ENCODE measurements at regions not wholly inside any gene's neighbourhood (a gene's known extent, or its start where the extent isn't known, plus 50 kb on each side); places are given as distances from the start of the nearest gene placed in this dataset.

GRCh38 chr2:5234563-5234962 lies 457.6 kb upstream of the SOX11 start:
- Histone ChIP-seq H3K36me3 (ENCODE audit: low read depth) (no peaks in the 10 kb centered on the region), H3K4me3 (no peak overlapping the region), H3K4me1 (replicated peaks; ENCODE audit: insufficient read depth) (no peaks in the 10 kb centered on the region), H3F3A (ENCODE audit: insufficient read depth, low read depth) (no peaks in the 10 kb centered on the region), H3K27me3 (ENCODE audit: insufficient read depth, low read depth) (no peaks in the 10 kb centered on the region), H4K20me1 (ENCODE audit: insufficient read depth) (no peaks in the 10 kb centered on the region; the same call in 1 of the 2 replicates), H3K4me2 (no peak overlapping the region), H3K9me2 (ENCODE audit: insufficient read depth) (no peaks in the 10 kb centered on the region), H3K9me3 (ENCODE audit: insufficient read depth, low read depth) (no peaks in the 10 kb centered on the region), H2AFZ (no peak overlapping the region), H3K27ac (no peak overlapping the region), H3K79me2 (ENCODE audit: low read depth) (no peaks in the 10 kb centered on the region)
- no peak for DNase-seq
- BruUV-seq (replicated peaks): no TSS peak
- ChIA-PET CTCF (no interaction called here), POLR2A (ENCODE audit: unreplicated experiment) (no interaction called here)
- intact Hi-C loops (cut with micrococcal nuclease; ENCODE audit: unreplicated experiment): no loop called here
- no peak for TF ChIP-seq EZH2 (IDR thresholded peaks at IDR 0.05; ENCODE audit: low read depth)
- TF ChIP-seq CTCF (conservative IDR thresholded peaks at IDR 0.05): no peak

- DNase-seq: no peak
- H3K79me2 ChIP-seq (ENCODE audit: low read depth): no peaks in the 10 kb centered on the region
- H3K36me3 ChIP-seq (ENCODE audit: low read depth): no peaks in the 10 kb centered on the region
- H3K9me2 ChIP-seq (ENCODE audit: insufficient read depth): no peaks in the 10 kb centered on the region
- H3F3A ChIP-seq (ENCODE audit: insufficient read depth, low read depth): no peaks in the 10 kb centered on the region
- no peak overlapping the region for H2AFZ ChIP-seq
- H3K27me3 ChIP-seq (ENCODE audit: insufficient read depth, low read depth): no peaks in the 10 kb centered on the region
- no peaks in the 10 kb centered on the region for H3K4me1 ChIP-seq (replicated peaks; ENCODE audit: insufficient read depth)
- H3K27ac ChIP-seq: no peak overlapping the region
- TF ChIP-seq CTCF (conservative IDR thresholded peaks at IDR 0.05): no peak
- no peak for TF ChIP-seq EZH2 (IDR thresholded peaks at IDR 0.05; ENCODE audit: low read depth)
- ChIA-PET CTCF (no interaction called here), POLR2A (ENCODE audit: unreplicated experiment) (no interaction called here)
- intact Hi-C loops (cut with micrococcal nuclease; ENCODE audit: unreplicated experiment): no loop called here
- no peak overlapping the region for H3K4me2 ChIP-seq
- H3K9me3 ChIP-seq (ENCODE audit: insufficient read depth, low read depth): no peaks in the 10 kb centered on the region
- no peaks in the 10 kb centered on the region; the same call in 1 of the 2 replicates for H4K20me1 ChIP-seq (ENCODE audit: insufficient read depth)
- BruUV-seq (replicated peaks): no TSS peak
- H3K4me3 ChIP-seq: no peak overlapping the region
Observed at GRCh38 chr2:5235701-5236100, 456.5 kb upstream of the SOX11 start.

DNA sequence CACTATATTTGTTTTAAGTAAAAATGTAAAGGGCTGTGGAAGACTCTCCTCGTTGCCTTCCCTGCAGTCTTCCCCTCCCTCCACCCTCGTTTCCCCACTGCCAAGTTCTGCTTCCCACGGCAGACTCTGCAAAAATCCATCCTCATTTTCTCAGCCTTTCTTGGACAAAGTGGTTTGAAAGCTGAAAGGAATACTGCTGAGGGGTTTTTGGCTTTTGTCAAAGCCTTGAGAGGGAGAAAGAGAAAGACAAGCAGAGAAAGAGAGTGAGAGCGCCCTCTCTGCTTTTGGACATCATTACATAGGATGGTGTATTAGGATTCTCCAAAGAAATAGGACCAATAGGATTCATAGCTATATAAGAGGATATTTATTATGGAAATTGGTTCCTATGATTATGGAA lies 455.9 kb upstream of the SOX11 start:
- no peaks in the 10 kb centered on the region for H3K36me3 ChIP-seq (ENCODE audit: low read depth)
- no peaks in the 10 kb centered on the region for H3F3A ChIP-seq (ENCODE audit: insufficient read depth, low read depth)
- no peak overlapping the region for H3K4me2 ChIP-seq
- no peak overlapping the region for H3K27ac ChIP-seq
- no peaks in the 10 kb centered on the region for H3K9me3 ChIP-seq (ENCODE audit: insufficient read depth, low read depth)
- DNase-seq: no peak
- H3K79me2 ChIP-seq (ENCODE audit: low read depth): no peaks in the 10 kb centered on the region
- no TSS peak for BruUV-seq (replicated peaks)
- TF ChIP-seq CTCF (conservative IDR thresholded peaks at IDR 0.05) (no peak), EZH2 (IDR thresholded peaks at IDR 0.05; ENCODE audit: low read depth) (no peak)
- no peaks in the 10 kb centered on the region for H3K27me3 ChIP-seq (ENCODE audit: insufficient read depth, low read depth)
- no peaks in the 10 kb centered on the region; the same call in 1 of the 2 replicates for H4K20me1 ChIP-seq (ENCODE audit: insufficient read depth)
- ChIA-PET POLR2A (ENCODE audit: unreplicated experiment) (no interaction called here), CTCF (no interaction called here)
- H3K4me1 ChIP-seq (replicated peaks; ENCODE audit: insufficient read depth): no peaks in the 10 kb centered on the region
- no peaks in the 10 kb centered on the region for H3K9me2 ChIP-seq (ENCODE audit: insufficient read depth)
- H3K4me3 ChIP-seq: no peak overlapping the region
- H2AFZ ChIP-seq: no peak overlapping the region
- intact Hi-C loops (cut with micrococcal nuclease; ENCODE audit: unreplicated experiment): no loop called here
